B cell (primary cell): ENCODE measurements at regions not wholly inside any gene's neighbourhood (a gene's known extent, or its start where the extent isn't known, plus 50 kb on each side); places are given as distances from the start of the nearest gene placed in this dataset.

Source experiments
- ATAC-seq: fragments of 200-7000 bp; cut with Tn5 transposase; one replicate; pipeline ENCODE4 v1.10.0; 2021; ENCODE audit warnings: low read depth, mild to moderate bottlenecking, moderate number of reproducible peaks, moderate library complexity
- CTCF ChIA-PET: fragments of 350-600 bp; sonication (Branson Sonifier 250); formaldehyde crosslinking; loops from one replicate; lab custom pipeline; 2021; ENCODE audit warnings: antibody characterized with exemption, inconsistent platforms; lab: Charles Lee
- POLR2A ChIA-PET: fragments of 350-600 bp; sonication (Branson Sonifier 250); formaldehyde crosslinking; loops from one replicate; lab custom pipeline; 2021; ENCODE audit warnings: antibody characterized with exemption; lab: Charles Lee
- DNase-seq: peaks from one replicate; pipeline ENCODE4 v3.0.0; 2013
- H2AFZ ChIP-seq: 2 replicates; pipeline ENCODE4 v1.6.1; 2012; ENCODE audit warnings: mild to moderate bottlenecking, low read depth, low read length; ENCODE audit not compliant: insufficient read depth, poor library complexity, severe bottlenecking
- H3K27ac ChIP-seq, 2 donors: 1 replicate in 1 of 2; 2 replicates in 1 of 2; pipeline ENCODE4 v1.5.1; 2012 to 2013; ENCODE audit warnings: low read length in 2 of 2, mild to moderate bottlenecking in 2 of 2, moderate library complexity in 1 of 2
- H3K27me3 ChIP-seq, 4 experiments: fragments of 200-600 bp in 1 of 4; sonication (generic) in 1 of 4; replicated peaks in 1 of 4; 1 replicate in 2 of 4; 2 replicates in 2 of 4; pipeline versions ENCODE4 v1.6.1 to v1.7.0; 2013 to 2016; ENCODE audit warnings: low read length in 3 of 4, mild to moderate bottlenecking in 2 of 4, mixed read lengths in 1 of 4, moderate library complexity in 1 of 4; ENCODE audit not compliant: insufficient read depth in 4 of 4, control insufficient read depth in 3 of 4; ENCODE audit errors: control extremely low read depth in 1 of 4
- H3K36me3 ChIP-seq, 2 experiments: replicated peaks in 1 of 2; 1 replicate in 1 of 2; 2 replicates in 1 of 2; pipeline versions ENCODE4 v1.6.1 to v1.7.1; 2013; ENCODE audit warnings: low read length in 1 of 2; ENCODE audit not compliant: insufficient read depth in 2 of 2, control insufficient read depth in 1 of 2; ENCODE audit errors: control extremely low read depth in 1 of 2, extremely low read depth in 1 of 2
- H3K4me1 ChIP-seq, 2 donors: fragments of 200-600 bp in 1 of 2; sonication (generic) in 1 of 2; 1 replicate in 1 of 2; 2 replicates in 1 of 2; pipeline versions ENCODE4 v1.5.1 to v1.6.1; 2013 to 2017; ENCODE audit warnings: low read length in 2 of 2; ENCODE audit not compliant: control insufficient read depth in 2 of 2, insufficient read depth in 2 of 2
- H3K4me2 ChIP-seq: replicated peaks from 2 replicates; pipeline ENCODE3; 2012; ENCODE audit warnings: mild to moderate bottlenecking, low read depth, low read length; ENCODE audit not compliant: poor library complexity, severe bottlenecking
- H3K4me3 ChIP-seq, 5 experiments: fragments of 200-600 bp in 1 of 5; sonication (generic) in 1 of 5; 1 replicate in 3 of 5; 2 replicates in 2 of 5; pipeline versions ENCODE4 v1.5.1 to v1.7.0; 2011 to 2016; ENCODE audit warnings: low read length in 4 of 5, mild to moderate bottlenecking in 4 of 5, low read depth in 2 of 5, control low read depth in 1 of 5, moderate library complexity in 1 of 5; ENCODE audit not compliant: insufficient read depth in 1 of 5; ENCODE audit errors: control extremely low read depth in 1 of 5, extremely low read depth in 1 of 5
- H3K79me2 ChIP-seq: fragments of 200-600 bp; sonication (generic); one replicate; pipeline ENCODE4 v1.6.0; 2016; ENCODE audit warnings: low read length; ENCODE audit not compliant: control insufficient read depth, insufficient read depth
- H3K9ac ChIP-seq: fragments of 200-600 bp; sonication (generic); 2 replicates; pipeline ENCODE4 v1.6.1; 2017; ENCODE audit warnings: mild to moderate bottlenecking, low read length, moderate library complexity
- H3K9me3 ChIP-seq, 3 donors: one replicate each; pipeline versions ENCODE4 v1.6.1 to v1.7.1; 2013; ENCODE audit warnings: low read length in 2 of 3; ENCODE audit not compliant: control insufficient read depth in 2 of 3, insufficient read depth in 1 of 3; ENCODE audit errors: control extremely low read depth in 1 of 3
- H4K20me1 ChIP-seq: 2 replicates; pipeline ENCODE4 v1.6.0; 2012; ENCODE audit warnings: mild to moderate bottlenecking, low read length; ENCODE audit not compliant: insufficient read depth, control insufficient read depth, poor library complexity, severe bottlenecking
- H3K27ac Mint-ChIP-seq: one replicate; pipeline ENCODE4 v1.8.0; 2021; ENCODE audit warnings: mixed read lengths
- H3K27me3 Mint-ChIP-seq: one replicate; pipeline ENCODE4 v1.8.0; 2021; ENCODE audit warnings: mixed read lengths
- H3K4me1 Mint-ChIP-seq: one replicate; pipeline ENCODE4 v1.8.0; 2021; ENCODE audit warnings: mixed read lengths
- H3K4me3 Mint-ChIP-seq: one replicate; pipeline ENCODE4 v1.8.0; 2021; ENCODE audit warnings: mixed read lengths
- H3K9me3 Mint-ChIP-seq: one replicate; pipeline ENCODE4 v1.8.0; 2022; ENCODE audit warnings: mixed read lengths; ENCODE audit not compliant: insufficient read depth
- CTCF ChIP-seq: fragments of 200-600 bp; IDR thresholded peaks from one replicate; pipeline ENCODE4 v1.8.0; 2022; ENCODE audit warnings: antibody characterized with exemption, mild to moderate bottlenecking
- EZH2 ChIP-seq: IDR thresholded peaks from 2 replicates; pipeline ENCODE4 v1.6.1; 2012; ENCODE audit warnings: borderline replicate concordance, low read depth, mild to moderate bottlenecking, moderate library complexity, low read length; ENCODE audit not compliant: insufficient read depth, poor library complexity, severe bottlenecking
- WGBS: methylation state at CpG from one replicate; pipeline ENCODE4 v1.1.5; 2013; ENCODE audit warnings: missing lambda C conversion rate; ENCODE audit not compliant: insufficient coverage; 5-methylcytosine and 5-hydroxymethylcytosine counted together
- intact Hi-C: fragments of 100-400 bp; cut with micrococcal nuclease; formaldehyde crosslinking; loops from one replicate; pipeline ENCODE4 v1.10.0; 2022

GRCh38 chr6:14470671-14471070 is 353.1 kb downstream of the CD83 start:
- POLR2A ChIA-PET = interaction anchor here (0.6 to 0.7 kb wide), 2 partner anchors 17 to 54 kb away, joined by 3 to 4 read pairs; no protein-coding TSS in a partner anchor

More at GRCh38 chr6:14470671-14471070, 353.1 kb downstream of the CD83 start:
- TF ChIP-seq CTCF = no peak
- no peak for TF ChIP-seq EZH2
- H3K27me3 ChIP-seq = no peaks in the 10 kb centered on the region
- peak overlapping the region; percentile 53 for H3K27ac Mint-ChIP-seq
- H3K27me3 Mint-ChIP-seq = no peaks in the 10 kb centered on the region
- DNase-seq (no peak), ATAC-seq (no peak)
- H3K4me1 Mint-ChIP-seq = peaks cover 14% of the 10 kb centered on the region
- no peak overlapping the region for H3K4me3 ChIP-seq
- peaks cover 0 to 3% of the 10 kb centered on the region in 2 experiments for H3K36me3 ChIP-seq
- peaks cover 11% of the 10 kb centered on the region for H3K9me3 Mint-ChIP-seq
- no peak overlapping the region for H3K27ac ChIP-seq
- no peaks in the 10 kb centered on the region for H3K79me2 ChIP-seq
- WGBS = 38% methylated on average over 1 of the region's 3 CpGs
- H2AFZ ChIP-seq = no peak overlapping the region
- H3K9ac ChIP-seq = no peak overlapping the region
- peaks cover 0 to 3% of the 10 kb centered on the region in 2 donors for H3K4me1 ChIP-seq
- peaks cover 2 to 9% (median 5%) of the 10 kb centered on the region in 3 donors for H3K9me3 ChIP-seq
- CTCF ChIA-PET = interaction anchor here (0.7 to 0.9 kb wide), 2 partner anchors 23 to 404 kb away, joined by 3 to 4 read pairs; no protein-coding TSS in a partner anchor
- H3K4me3 Mint-ChIP-seq = no peak overlapping the region
- intact Hi-C loops = no loop called here
- no peaks in the 10 kb centered on the region for H4K20me1 ChIP-seq
- no peak overlapping the region for H3K4me2 ChIP-seq
